IMR-90 (cell line): ENCODE measurements at regions not wholly inside any gene's neighbourhood (a gene's known extent, or its start where the extent isn't known, plus 50 kb on each side); places are given as distances from the start of the nearest gene placed in this dataset.

Experiments used
- ATAC-seq: fragments of 200-7000 bp; cut with Tn5 transposase; 2 replicates; pipeline ENCODE4 v1.9.1; 2020; ENCODE audit warnings: low read depth, mild to moderate bottlenecking, moderate library complexity
- BruUV-seq: library from RNA; stranded (reverse); fragments of 400-500 nt; replicated peaks from 2 replicates; lab custom pipeline; 2021; lab: Mats Ljungman, UMichigan
- CTCF ChIA-PET: fragments of 300-600 bp; formaldehyde crosslinking; extraction: SDS; loops from one replicate; lab custom pipeline; 2021; ENCODE audit warnings: antibody characterized with exemption; lab: Yijun Ruan, JAX
- POLR2A ChIA-PET: fragments of 300-600 bp; sonication (Branson Sonifier 250); formaldehyde crosslinking; loops from one replicate; lab custom pipeline; 2022; ENCODE audit warnings: antibody characterized with exemption; ENCODE audit not compliant: unreplicated experiment; lab: Charles Lee
- DNase-seq: peaks from one replicate; pipeline ENCODE4 v3.0.0; 2013
- H2AFZ ChIP-seq: replicated peaks from 2 replicates; pipeline ENCODE3; 2013; ENCODE audit warnings: low read length, mild to moderate bottlenecking; ENCODE audit not compliant: poor library complexity
- H2AK5ac ChIP-seq: 2 replicates; pipeline ENCODE4 v1.6.1; 2013; ENCODE audit warnings: low read depth, low read length, inconsistent platforms
- H2AK9ac ChIP-seq: replicated peaks from 2 replicates; pipeline ENCODE3; 2013; ENCODE audit warnings: mild to moderate bottlenecking, low read depth, low read length, moderate library complexity; ENCODE audit not compliant: poor library complexity
- H2BK120ac ChIP-seq: 2 replicates; pipeline ENCODE4 v1.6.1; 2013; ENCODE audit warnings: low read depth, low read length, inconsistent platforms
- H2BK15ac ChIP-seq: 3 replicates; pipeline ENCODE4 v1.6.1; 2013; ENCODE audit warnings: low read depth, low read length, inconsistent platforms
- H2BK20ac ChIP-seq: 2 replicates; pipeline ENCODE4 v1.6.1; 2013; ENCODE audit warnings: low read depth, mild to moderate bottlenecking, inconsistent platforms, low read length, moderate library complexity
- H2BK5ac ChIP-seq: 2 replicates; pipeline ENCODE4 v1.6.1; 2013; ENCODE audit warnings: mild to moderate bottlenecking, low read depth, low read length, inconsistent platforms; ENCODE audit not compliant: poor library complexity, severe bottlenecking
- H3K14ac ChIP-seq: replicated peaks from 2 replicates; pipeline ENCODE4 v1.6.1; 2013; ENCODE audit warnings: low read depth, low read length, inconsistent platforms
- H3K18ac ChIP-seq: 2 replicates; pipeline ENCODE4 v1.6.1; 2013; ENCODE audit warnings: low read depth, low read length, control low read depth
- H3K23ac ChIP-seq: 2 replicates; pipeline ENCODE4 v1.6.1; 2013; ENCODE audit warnings: low read depth, low read length, inconsistent platforms
- H3K27ac ChIP-seq: 2 replicates; pipeline ENCODE4 v1.5.1; 2013; ENCODE audit warnings: mild to moderate bottlenecking, control low read depth, low read length; ENCODE audit not compliant: insufficient read depth
- H3K27me3 ChIP-seq: 2 replicates; pipeline ENCODE4 v1.6.1; 2013; ENCODE audit warnings: low read length; ENCODE audit not compliant: control insufficient read depth, insufficient read depth
- H3K36me3 ChIP-seq: 2 replicates; pipeline ENCODE4 v1.6.1; 2013; ENCODE audit warnings: low read length, mixed read lengths; ENCODE audit not compliant: control insufficient read depth, insufficient read depth
- H3K4ac ChIP-seq: 2 replicates; pipeline ENCODE4 v1.6.1; 2013; ENCODE audit warnings: low read depth, low read length, inconsistent platforms
- H3K4me1 ChIP-seq: 2 replicates; pipeline ENCODE4 v1.6.1; 2013; ENCODE audit warnings: low read length, mixed read lengths; ENCODE audit not compliant: control insufficient read depth, insufficient read depth
- H3K4me2 ChIP-seq: 2 replicates; pipeline ENCODE4 v1.6.1; 2013; ENCODE audit warnings: low read depth, mild to moderate bottlenecking, control low read depth, low read length, moderate library complexity
- H3K4me3 ChIP-seq: 2 replicates; pipeline ENCODE4 v1.5.1; 2013; ENCODE audit warnings: low read depth, mild to moderate bottlenecking, control low read depth, low read length, moderate library complexity; ENCODE audit not compliant: insufficient read depth
- H3K56ac ChIP-seq: 2 replicates; pipeline ENCODE4 v1.6.1; 2013; ENCODE audit warnings: low read length, inconsistent platforms; ENCODE audit not compliant: insufficient read depth; ENCODE audit errors: extremely low read depth
- H3K79me1 ChIP-seq, 2 experiments: 2 replicates each; pipeline ENCODE4 v1.6.1; 2013; ENCODE audit warnings: low read length in 2 of 2, inconsistent platforms in 1 of 2, low read depth in 1 of 2
- H3K9ac ChIP-seq: 2 replicates; pipeline ENCODE4 v1.6.1; 2013; ENCODE audit warnings: low read depth, low read length, control low read depth
- H3K9me1 ChIP-seq: 2 replicates; pipeline ENCODE4 v1.6.1; 2013; ENCODE audit warnings: low read length, inconsistent platforms; ENCODE audit not compliant: insufficient read depth
- H3K9me3 ChIP-seq: 2 replicates; pipeline ENCODE4 v1.6.1; 2013; ENCODE audit warnings: low read length; ENCODE audit not compliant: control insufficient read depth, insufficient read depth
- H4K20me1 ChIP-seq: 2 replicates; pipeline ENCODE4 v1.6.1; 2013; ENCODE audit warnings: low read length, inconsistent platforms; ENCODE audit not compliant: insufficient read depth
- H4K5ac ChIP-seq: 2 replicates; pipeline ENCODE4 v1.6.1; 2013; ENCODE audit warnings: mild to moderate bottlenecking, low read depth, low read length, control low read depth
- H4K8ac ChIP-seq, 2 experiments: 2 replicates each; pipeline ENCODE4 v1.6.1; 2013; ENCODE audit warnings: low read depth in 2 of 2, low read length in 2 of 2, control low read depth in 1 of 2, inconsistent platforms in 1 of 2
- H4K91ac ChIP-seq: 2 replicates; pipeline ENCODE4 v1.6.1; 2013; ENCODE audit warnings: low read depth, low read length, inconsistent platforms; ENCODE audit not compliant: insufficient read depth
- BHLHE40 ChIP-seq: fragments of 150-350 bp; IDR thresholded peaks from 2 replicates; pipeline ENCODE4 v1.6.1; 2016; ENCODE audit warnings: mild to moderate bottlenecking, low read depth, low read length
- CTCF ChIP-seq: conservative IDR thresholded peaks from 2 replicates; pipeline ENCODE4 v1.5.1; 2012; ENCODE audit warnings: mild to moderate bottlenecking, low read depth, low read length, improper control_type of control experiment
- ELK1 ChIP-seq: fragments of 150-350 bp; IDR thresholded peaks from 2 replicates; pipeline ENCODE4 v1.6.1; 2016; ENCODE audit warnings: low read depth, mild to moderate bottlenecking, low read length, moderate library complexity, borderline replicate concordance
- FOS ChIP-seq: fragments of 150-350 bp; IDR thresholded peaks from 2 replicates; pipeline ENCODE4 v1.6.1; 2016; ENCODE audit warnings: low read depth, low read length
- MAFK ChIP-seq: IDR thresholded peaks from 2 replicates; pipeline ENCODE4 v1.6.1; 2012; ENCODE audit warnings: low read depth, low read length, improper control_type of control experiment
- MAZ ChIP-seq: IDR thresholded peaks from 2 replicates; pipeline ENCODE4 v1.6.1; 2012; ENCODE audit warnings: low read depth, mild to moderate bottlenecking, low read length, improper control_type of control experiment, moderate library complexity, borderline replicate concordance
- MXI1 ChIP-seq: IDR thresholded peaks from 2 replicates; pipeline ENCODE4 v1.6.1; 2012; ENCODE audit warnings: low read depth, mild to moderate bottlenecking, low read length, moderate library complexity, borderline replicate concordance
- POLR2A ChIP-seq: IDR thresholded peaks from 2 replicates; pipeline ENCODE4 v1.6.1; 2012; ENCODE audit warnings: mild to moderate bottlenecking, low read depth, low read length
- RFX5 ChIP-seq: IDR thresholded peaks from 2 replicates; pipeline ENCODE4 v1.8.0; 2012; ENCODE audit warnings: low read depth, mild to moderate bottlenecking, low read length, moderate library complexity
- SMC3 ChIP-seq: fragments of 150-350 bp; IDR thresholded peaks from 2 replicates; pipeline ENCODE4 v1.6.1; 2016; ENCODE audit warnings: low read depth, mild to moderate bottlenecking, antibody characterized with exemption, low read length, moderate library complexity
- WGBS, 2 experiments: methylation state at CpG; one replicate each; pipeline versions ENCODE4 v1.1.5 to v1.1.7; 2013; ENCODE audit warnings: missing lambda C conversion rate in 2 of 2; ENCODE audit not compliant: insufficient read length in 1 of 2; ENCODE audit errors: extremely low coverage in 2 of 2; 5-methylcytosine and 5-hydroxymethylcytosine counted together
- dilution Hi-C: fragments of 300-500 bp; cut with HindIII; formaldehyde crosslinking; loops from one replicate; pipeline ENCODE4 v1.14.3; 2018; ENCODE audit warnings: low sequenced_read_pairs; ENCODE audit not compliant: unreplicated experiment
- in situ Hi-C: fragments of 300-500 bp; cut with MboI; formaldehyde crosslinking; loops from 3 replicates; pipeline ENCODE4 v1.14.3; 2019; ENCODE audit warnings: low sequenced_read_pairs, inconsistent platforms, mixed read lengths
- intact Hi-C: fragments of 100-400 bp; cut with micrococcal nuclease; formaldehyde crosslinking; loops from 2 replicates; pipeline ENCODE4 v1.10.0; 2022

GRCh38 chr16:64168371-64168770 lies 953.5 kb downstream of the CDH11 start:
- H3K4ac ChIP-seq, result no peak overlapping the region
- H3K9ac ChIP-seq, result no peak overlapping the region
- H4K20me1 ChIP-seq, result no peaks in the 10 kb centered on the region
- no peak overlapping the region for H3K27ac ChIP-seq
- H3K4me1 ChIP-seq, result no peaks in the 10 kb centered on the region
- no CpG with 5 or more reads among the region's 1 CpG for WGBS, 2 experiments
- H3K18ac ChIP-seq, result no peak overlapping the region
- no peak overlapping the region for H2BK120ac ChIP-seq
- DNase-seq (no peak), ATAC-seq (no peak)
- no peak overlapping the region for H3K23ac ChIP-seq
- H2BK15ac ChIP-seq, result no peak overlapping the region
- no peaks in the 10 kb centered on the region for H3K9me3 ChIP-seq
- no peak overlapping the region for H4K8ac ChIP-seq
- no peaks in the 10 kb centered on the region for H3K27me3 ChIP-seq
- CTCF ChIA-PET, result interaction anchor here (0.6 kb wide), 1 partner anchor 231 kb away, joined by 3 read pairs; no protein-coding TSS in a partner anchor
- no peak overlapping the region for H3K4me3 ChIP-seq
- dilution Hi-C loops, result no loop called here
- H2AFZ ChIP-seq, result no peak overlapping the region
- H3K4me2 ChIP-seq, result no peak overlapping the region
- no peaks in the 10 kb centered on the region for H3K36me3 ChIP-seq
- H3K9me1 ChIP-seq, result no peaks in the 10 kb centered on the region
- H4K91ac ChIP-seq, result no peak overlapping the region
- no peak overlapping the region for H2BK20ac ChIP-seq
- H3K79me1 ChIP-seq, result no peaks in the 10 kb centered on the region
- H3K14ac ChIP-seq, result no peak overlapping the region
- in situ Hi-C loops, result no loop called here
- H4K5ac ChIP-seq, result no peak overlapping the region
- POLR2A ChIA-PET, result no interaction called here
- no peak overlapping the region for H3K56ac ChIP-seq
- no TSS peak for BruUV-seq
- no peak overlapping the region for H2BK5ac ChIP-seq
- H2AK5ac ChIP-seq, result no peak overlapping the region
- intact Hi-C loops, result no loop called here
- no peak overlapping the region for H2AK9ac ChIP-seq
- TF ChIP-seq FOS (no peak), CTCF (no peak), POLR2A (no peak), SMC3 (no peak), MAZ (no peak), BHLHE40 (no peak), RFX5 (no peak), MXI1 (no peak), MAFK (no peak), ELK1 (no peak)
